B cell (primary cell): ENCODE measurements at regions not wholly inside any gene's neighbourhood (a gene's known extent, or its start where the extent isn't known, plus 50 kb on each side); places are given as distances from the start of the nearest gene placed in this dataset.
"Not testable (repeated sequence)": the region's sequence is repeated elsewhere in the genome, so short reads cannot be mapped to it uniquely, and the experiment has no call there.

Experiments
- ATAC-seq: fragments of 200-7000 bp; cut with Tn5 transposase; one replicate; pipeline ENCODE4 v1.10.0; 2021; ENCODE audit warnings: low read depth, mild to moderate bottlenecking, moderate number of reproducible peaks, moderate library complexity
- CTCF ChIA-PET: fragments of 350-600 bp; sonication (Branson Sonifier 250); formaldehyde crosslinking; loops from one replicate; lab custom pipeline; 2021; ENCODE audit warnings: antibody characterized with exemption, inconsistent platforms; lab: Charles Lee
- POLR2A ChIA-PET: fragments of 350-600 bp; sonication (Branson Sonifier 250); formaldehyde crosslinking; loops from one replicate; lab custom pipeline; 2021; ENCODE audit warnings: antibody characterized with exemption; lab: Charles Lee
- DNase-seq: peaks from one replicate; pipeline ENCODE4 v3.0.0; 2013
- H2AFZ ChIP-seq: 2 replicates; pipeline ENCODE4 v1.6.1; 2012; ENCODE audit warnings: mild to moderate bottlenecking, low read depth, low read length; ENCODE audit not compliant: insufficient read depth, poor library complexity, severe bottlenecking
- H3K27ac ChIP-seq, 2 donors: 1 replicate in 1 of 2; 2 replicates in 1 of 2; pipeline ENCODE4 v1.5.1; 2012 to 2013; ENCODE audit warnings: low read length in 2 of 2, mild to moderate bottlenecking in 2 of 2, moderate library complexity in 1 of 2
- H3K27me3 ChIP-seq, 4 experiments: fragments of 200-600 bp in 1 of 4; sonication (generic) in 1 of 4; replicated peaks in 1 of 4; 1 replicate in 2 of 4; 2 replicates in 2 of 4; pipeline versions ENCODE4 v1.6.1 to v1.7.0; 2013 to 2016; ENCODE audit warnings: low read length in 3 of 4, mild to moderate bottlenecking in 2 of 4, mixed read lengths in 1 of 4, moderate library complexity in 1 of 4; ENCODE audit not compliant: insufficient read depth in 4 of 4, control insufficient read depth in 3 of 4; ENCODE audit errors: control extremely low read depth in 1 of 4
- H3K36me3 ChIP-seq, 2 experiments: replicated peaks in 1 of 2; 1 replicate in 1 of 2; 2 replicates in 1 of 2; pipeline versions ENCODE4 v1.6.1 to v1.7.1; 2013; ENCODE audit warnings: low read length in 1 of 2; ENCODE audit not compliant: insufficient read depth in 2 of 2, control insufficient read depth in 1 of 2; ENCODE audit errors: control extremely low read depth in 1 of 2, extremely low read depth in 1 of 2
- H3K4me1 ChIP-seq, 2 donors: fragments of 200-600 bp in 1 of 2; sonication (generic) in 1 of 2; 1 replicate in 1 of 2; 2 replicates in 1 of 2; pipeline versions ENCODE4 v1.5.1 to v1.6.1; 2013 to 2017; ENCODE audit warnings: low read length in 2 of 2; ENCODE audit not compliant: control insufficient read depth in 2 of 2, insufficient read depth in 2 of 2
- H3K4me2 ChIP-seq: replicated peaks from 2 replicates; pipeline ENCODE3; 2012; ENCODE audit warnings: mild to moderate bottlenecking, low read depth, low read length; ENCODE audit not compliant: poor library complexity, severe bottlenecking
- H3K4me3 ChIP-seq, 5 experiments: fragments of 200-600 bp in 1 of 5; sonication (generic) in 1 of 5; 1 replicate in 3 of 5; 2 replicates in 2 of 5; pipeline versions ENCODE4 v1.5.1 to v1.7.0; 2011 to 2016; ENCODE audit warnings: low read length in 4 of 5, mild to moderate bottlenecking in 4 of 5, low read depth in 2 of 5, control low read depth in 1 of 5, moderate library complexity in 1 of 5; ENCODE audit not compliant: insufficient read depth in 1 of 5; ENCODE audit errors: control extremely low read depth in 1 of 5, extremely low read depth in 1 of 5
- H3K79me2 ChIP-seq: fragments of 200-600 bp; sonication (generic); one replicate; pipeline ENCODE4 v1.6.0; 2016; ENCODE audit warnings: low read length; ENCODE audit not compliant: control insufficient read depth, insufficient read depth
- H3K9ac ChIP-seq: fragments of 200-600 bp; sonication (generic); 2 replicates; pipeline ENCODE4 v1.6.1; 2017; ENCODE audit warnings: mild to moderate bottlenecking, low read length, moderate library complexity
- H3K9me3 ChIP-seq, 3 donors: one replicate each; pipeline versions ENCODE4 v1.6.1 to v1.7.1; 2013; ENCODE audit warnings: low read length in 2 of 3; ENCODE audit not compliant: control insufficient read depth in 2 of 3, insufficient read depth in 1 of 3; ENCODE audit errors: control extremely low read depth in 1 of 3
- H4K20me1 ChIP-seq: 2 replicates; pipeline ENCODE4 v1.6.0; 2012; ENCODE audit warnings: mild to moderate bottlenecking, low read length; ENCODE audit not compliant: insufficient read depth, control insufficient read depth, poor library complexity, severe bottlenecking
- H3K27ac Mint-ChIP-seq: one replicate; pipeline ENCODE4 v1.8.0; 2021; ENCODE audit warnings: mixed read lengths
- H3K27me3 Mint-ChIP-seq: one replicate; pipeline ENCODE4 v1.8.0; 2021; ENCODE audit warnings: mixed read lengths
- H3K4me1 Mint-ChIP-seq: one replicate; pipeline ENCODE4 v1.8.0; 2021; ENCODE audit warnings: mixed read lengths
- H3K4me3 Mint-ChIP-seq: one replicate; pipeline ENCODE4 v1.8.0; 2021; ENCODE audit warnings: mixed read lengths
- H3K9me3 Mint-ChIP-seq: one replicate; pipeline ENCODE4 v1.8.0; 2022; ENCODE audit warnings: mixed read lengths; ENCODE audit not compliant: insufficient read depth
- CTCF ChIP-seq: fragments of 200-600 bp; IDR thresholded peaks from one replicate; pipeline ENCODE4 v1.8.0; 2022; ENCODE audit warnings: antibody characterized with exemption, mild to moderate bottlenecking
- EZH2 ChIP-seq: IDR thresholded peaks from 2 replicates; pipeline ENCODE4 v1.6.1; 2012; ENCODE audit warnings: borderline replicate concordance, low read depth, mild to moderate bottlenecking, moderate library complexity, low read length; ENCODE audit not compliant: insufficient read depth, poor library complexity, severe bottlenecking
- whole genome bisulfite sequencing: methylation state at CpG from one replicate; pipeline ENCODE4 v1.1.5; 2013; ENCODE audit warnings: missing lambda C conversion rate; ENCODE audit not compliant: insufficient coverage; 5-methylcytosine and 5-hydroxymethylcytosine counted together
- intact Hi-C: fragments of 100-400 bp; cut with micrococcal nuclease; formaldehyde crosslinking; loops from one replicate; pipeline ENCODE4 v1.10.0; 2022

- H4K20me1 ChIP-seq = no peaks in the 10 kb centered on the region
- CTCF ChIA-PET = interaction anchor here (0.8 to 1.2 kb wide), 2 partner anchors 10 to 13 kb away, joined by 3 read pairs; no protein-coding TSS in a partner anchor
- POLR2A ChIA-PET = no interaction called here
- H3K79me2 ChIP-seq = no peaks in the 10 kb centered on the region
- 98% methylated on average over 7 of the region's 7 CpGs for WGBS
- no peak for DNase-seq
- H3K9ac ChIP-seq = no peak overlapping the region
- H3K27me3 Mint-ChIP-seq = no peaks in the 10 kb centered on the region
- TF ChIP-seq CTCF = no peak
- TF ChIP-seq EZH2 = no peak
- H3K27ac ChIP-seq = no peak overlapping the region
- no peak overlapping the region for H2AFZ ChIP-seq
- peaks cover 2% of the 10 kb centered on the region for H3K4me1 Mint-ChIP-seq
- H3K9me3 Mint-ChIP-seq = no peaks in the 10 kb centered on the region
- H3K9me3 ChIP-seq = no peaks in the 10 kb centered on the region
- H3K27ac Mint-ChIP-seq = no peak overlapping the region
- H3K4me1 ChIP-seq = no peaks in the 10 kb centered on the region
- no peak for ATAC-seq
- H3K4me3 Mint-ChIP-seq = no peak overlapping the region
- H3K36me3 ChIP-seq = no peaks in the 10 kb centered on the region
- H3K4me2 ChIP-seq = no peak overlapping the region
- H3K4me3 ChIP-seq = no peak overlapping the region
- intact Hi-C loops = no loop called here
- no peaks in the 10 kb centered on the region for H3K27me3 ChIP-seq
Measured at GRCh38 chr1:184818646-184819045, 64.0 kb upstream of the EDEM3 start.

- intact Hi-C loops, POLR2A ChIA-PET, H3K9me3 ChIP-seq, H3K79me2 ChIP-seq, H2AFZ ChIP-seq, DNase-seq, H3K9ac ChIP-seq, H3K27ac Mint-ChIP-seq, H3K36me3 ChIP-seq, H4K20me1 ChIP-seq, H3K4me3 Mint-ChIP-seq, H3K27ac ChIP-seq, H3K9me3 Mint-ChIP-seq, H3K4me3 ChIP-seq, H3K4me1 Mint-ChIP-seq, H3K4me1 ChIP-seq, H3K27me3 ChIP-seq, H3K4me2 ChIP-seq, ATAC-seq, H3K27me3 Mint-ChIP-seq: not testable (repeated sequence)
- CTCF ChIA-PET = interaction anchor here (1.2 to 1.4 kb wide), 2 partner anchors 10 to 12 kb away, joined by 3 to 5 read pairs; no protein-coding TSS in a partner anchor
- WGBS = 100% methylated on average over 1 of the region's 2 CpGs
Measured at GRCh38 chr1:184817003-184817402, 62.3 kb upstream of the EDEM3 start.
